OCI-LY3 (cell line): ENCODE measurements at regions not wholly inside any gene's neighbourhood (a gene's known extent, or its start where the extent isn't known, plus 50 kb on each side); places are given as distances from the start of the nearest gene placed in this dataset.
A peak's percentile ranks its signal among the peaks of the same experiment; 100 is the strongest.
"Not testable (repeated sequence)": the region's sequence is repeated elsewhere in the genome, so short reads cannot be mapped to it uniquely, and the experiment has no call there.

Source experiments
- H2AFZ ChIP-seq: fragments of 200-600, 300-600 bp; shearing (Covaris generic); 2 replicates; pipeline ENCODE4 v1.6.0; 2014; ENCODE audit warnings: antibody characterized with exemption, low read depth, low read length
- H3K27ac ChIP-seq: fragments of 200-600, 300-600 bp; sonication (generic); 2 replicates; pipeline ENCODE4 v1.5.1; 2014; ENCODE audit warnings: mild to moderate bottlenecking, low read length, moderate library complexity, mixed read lengths
- H3K27me3 ChIP-seq: fragments of 200-600, 300-600 bp; sonication (generic); 2 replicates; pipeline ENCODE4 v1.6.1; 2014; ENCODE audit warnings: low read depth, low read length, mixed read lengths
- H3K36me3 ChIP-seq: fragments of 200-600, 300-600 bp; sonication (generic); replicated peaks from 2 replicates; pipeline ENCODE3; 2014; ENCODE audit warnings: low read depth, low read length, mixed read lengths
- H3K4me1 ChIP-seq: fragments of 300-600, 200-600 bp; sonication (generic); 2 replicates; pipeline ENCODE4 v1.6.1; 2014; ENCODE audit warnings: low read length, mixed read lengths
- H3K4me2 ChIP-seq: fragments of 200-600, 300-600 bp; sonication (generic); 2 replicates; pipeline ENCODE4 v1.6.1; 2014; ENCODE audit warnings: low read length, mixed read lengths
- H3K4me3 ChIP-seq: fragments of 300-600, 200-600 bp; sonication (generic); 2 replicates; pipeline ENCODE4 v1.5.1; 2014; ENCODE audit warnings: antibody characterized with exemption, mild to moderate bottlenecking, low read length, moderate library complexity
- H3K79me2 ChIP-seq: fragments of 300-600, 200-600 bp; shearing (Covaris generic); 2 replicates; pipeline ENCODE4 v1.6.1; 2014; ENCODE audit warnings: mild to moderate bottlenecking, low read length, mixed read lengths
- H3K9ac ChIP-seq: fragments of 300-600, 200-600 bp; shearing (Covaris generic); 2 replicates; pipeline ENCODE4 v1.6.0; 2014; ENCODE audit warnings: mild to moderate bottlenecking, low read length, moderate library complexity
- H3K9me3 ChIP-seq: fragments of 200-600, 300-600 bp; shearing (Covaris generic); 2 replicates; pipeline ENCODE4 v1.6.1; 2014; ENCODE audit warnings: low read length, mixed read lengths; ENCODE audit not compliant: insufficient read depth
- H4K20me1 ChIP-seq: fragments of 200-600, 300-600 bp; sonication (generic); 2 replicates; pipeline ENCODE4 v1.6.1; 2016; ENCODE audit warnings: low read length, mixed read lengths; ENCODE audit not compliant: insufficient read depth
- EZH2phosphoT487 ChIP-seq: fragments of 200-600 bp; shearing (Covaris generic); IDR thresholded peaks from 2 replicates; pipeline ENCODE4 v1.6.1; 2018; ENCODE audit warnings: antibody characterized with exemption, mixed run types, low read depth
- TF ChIP-seq, protein P1 (sequence below): fragments of 200-600, 300-600 bp; sonication (generic); IDR thresholded peaks from 2 replicates; pipeline ENCODE4 v1.5.1; 2014; ENCODE audit warnings: antibody characterized with exemption, low read length, low read depth

DNA sequence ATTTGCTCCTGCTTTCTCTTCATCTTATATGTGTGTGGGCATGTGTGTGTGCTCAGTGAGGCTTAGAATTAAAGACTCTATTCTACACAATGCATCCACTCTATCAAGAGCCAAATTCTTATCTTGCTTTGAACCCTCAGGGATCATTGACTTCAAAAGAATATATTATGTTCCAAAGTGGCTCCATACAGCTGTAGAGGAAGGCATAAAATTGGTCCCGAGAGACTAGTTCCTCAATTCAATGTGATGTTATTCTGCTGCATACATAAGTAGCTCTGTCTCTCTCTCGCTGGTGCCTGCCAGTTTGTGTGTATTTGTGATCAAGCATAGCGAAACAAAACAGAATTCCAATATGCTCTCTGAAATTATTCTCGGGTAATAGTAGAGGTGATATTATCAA, 997.9 kb upstream of the POT1 start:
- H4K20me1 ChIP-seq: no peaks in the 10 kb centered on the region
- peak overlapping the region; percentile 52 for H3K4me2 ChIP-seq
- peaks cover 17% of the 10 kb centered on the region; the same call in 1 of the 2 replicates for H3K4me1 ChIP-seq
- H3K27me3 ChIP-seq: no peaks in the 10 kb centered on the region
- H3K4me3 ChIP-seq: peak overlapping the region; percentile 36
- no peak for TF ChIP-seq EZH2phosphoT487
- TF ChIP-seq, protein P1, sequence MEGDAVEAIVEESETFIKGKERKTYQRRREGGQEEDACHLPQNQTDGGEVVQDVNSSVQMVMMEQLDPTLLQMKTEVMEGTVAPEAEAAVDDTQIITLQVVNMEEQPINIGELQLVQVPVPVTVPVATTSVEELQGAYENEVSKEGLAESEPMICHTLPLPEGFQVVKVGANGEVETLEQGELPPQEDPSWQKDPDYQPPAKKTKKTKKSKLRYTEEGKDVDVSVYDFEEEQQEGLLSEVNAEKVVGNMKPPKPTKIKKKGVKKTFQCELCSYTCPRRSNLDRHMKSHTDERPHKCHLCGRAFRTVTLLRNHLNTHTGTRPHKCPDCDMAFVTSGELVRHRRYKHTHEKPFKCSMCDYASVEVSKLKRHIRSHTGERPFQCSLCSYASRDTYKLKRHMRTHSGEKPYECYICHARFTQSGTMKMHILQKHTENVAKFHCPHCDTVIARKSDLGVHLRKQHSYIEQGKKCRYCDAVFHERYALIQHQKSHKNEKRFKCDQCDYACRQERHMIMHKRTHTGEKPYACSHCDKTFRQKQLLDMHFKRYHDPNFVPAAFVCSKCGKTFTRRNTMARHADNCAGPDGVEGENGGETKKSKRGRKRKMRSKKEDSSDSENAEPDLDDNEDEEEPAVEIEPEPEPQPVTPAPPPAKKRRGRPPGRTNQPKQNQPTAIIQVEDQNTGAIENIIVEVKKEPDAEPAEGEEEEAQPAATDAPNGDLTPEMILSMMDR: no peak
- no peak overlapping the region; the same call in 1 of the 2 replicates for H3K9ac ChIP-seq
- H3K27ac ChIP-seq: no peak overlapping the region
- no peaks in the 10 kb centered on the region for H3K36me3 ChIP-seq
- no peak overlapping the region; the same call in 1 of the 2 replicates for H2AFZ ChIP-seq
- no peaks in the 10 kb centered on the region for H3K9me3 ChIP-seq
- no peaks in the 10 kb centered on the region for H3K79me2 ChIP-seq

DNA sequence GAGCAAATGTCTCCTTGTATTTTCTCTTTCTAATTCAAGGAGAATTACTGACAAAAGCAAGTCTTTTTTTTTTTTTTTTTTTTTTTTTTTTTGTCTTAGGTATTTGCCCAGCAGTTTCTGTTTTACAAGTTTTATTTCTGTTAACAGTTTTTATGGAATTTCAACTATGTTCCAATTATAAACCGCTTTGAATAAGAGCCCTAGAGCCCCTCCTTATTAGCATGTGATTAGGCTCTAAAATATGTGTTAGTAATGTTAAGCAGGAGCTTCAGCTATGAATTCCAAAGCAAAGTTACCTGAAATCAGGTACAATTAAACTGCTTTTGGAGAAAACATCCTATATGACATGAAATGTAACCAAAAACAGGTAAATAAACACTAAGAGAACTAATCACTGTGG, 997.0 kb upstream of the POT1 start:
- Histone ChIP-seq H3K27me3 (no peaks in the 10 kb centered on the region), H3K27ac (no peak overlapping the region), H3K9ac (no peak overlapping the region), H3K36me3 (no peaks in the 10 kb centered on the region), H2AFZ (no peak overlapping the region), H4K20me1 (no peaks in the 10 kb centered on the region), H3K4me3 (no peak overlapping the region), H3K79me2 (no peaks in the 10 kb centered on the region), H3K4me2 (no peak overlapping the region), H3K4me1 (peaks cover 17% of the 10 kb centered on the region; the same call in 1 of the 2 replicates), H3K9me3 (no peaks in the 10 kb centered on the region)
- TF ChIP-seq, protein P1: no peak
- TF ChIP-seq EZH2phosphoT487: no peak

DNA sequence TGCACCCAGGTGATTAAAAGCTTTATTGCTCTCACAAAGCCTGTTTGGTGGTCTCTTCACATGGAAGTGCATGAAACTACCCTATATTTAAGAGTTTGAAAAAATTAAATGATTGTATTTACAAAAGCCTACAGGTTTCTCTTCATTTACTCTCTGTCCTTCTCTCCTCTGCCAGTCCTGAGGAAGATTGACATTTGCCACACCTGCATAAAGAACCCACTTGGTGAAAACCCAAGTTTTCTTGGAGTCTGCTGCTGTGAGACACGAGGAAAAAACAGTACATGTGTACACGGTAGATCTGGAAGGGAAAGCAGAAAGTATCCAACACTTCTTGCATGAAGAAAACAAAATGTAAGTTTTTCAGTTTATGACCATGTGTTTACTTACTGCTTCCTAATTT, 994.4 kb upstream of the POT1 start:
- Histone ChIP-seq H3K36me3 (no peaks in the 10 kb centered on the region), H3K9ac (no peak overlapping the region), H3K4me1 (peaks cover 17% of the 10 kb centered on the region; the same call in 1 of the 2 replicates), H3K4me2 (no peak overlapping the region), H3K79me2 (no peaks in the 10 kb centered on the region), H3K9me3 (no peaks in the 10 kb centered on the region), H3K27me3 (no peaks in the 10 kb centered on the region), H2AFZ (no peak overlapping the region), H3K4me3 (no peak overlapping the region), H4K20me1 (no peaks in the 10 kb centered on the region), H3K27ac (no peak overlapping the region)
- TF ChIP-seq, protein P1: no peak
- no peak for TF ChIP-seq EZH2phosphoT487

DNA sequence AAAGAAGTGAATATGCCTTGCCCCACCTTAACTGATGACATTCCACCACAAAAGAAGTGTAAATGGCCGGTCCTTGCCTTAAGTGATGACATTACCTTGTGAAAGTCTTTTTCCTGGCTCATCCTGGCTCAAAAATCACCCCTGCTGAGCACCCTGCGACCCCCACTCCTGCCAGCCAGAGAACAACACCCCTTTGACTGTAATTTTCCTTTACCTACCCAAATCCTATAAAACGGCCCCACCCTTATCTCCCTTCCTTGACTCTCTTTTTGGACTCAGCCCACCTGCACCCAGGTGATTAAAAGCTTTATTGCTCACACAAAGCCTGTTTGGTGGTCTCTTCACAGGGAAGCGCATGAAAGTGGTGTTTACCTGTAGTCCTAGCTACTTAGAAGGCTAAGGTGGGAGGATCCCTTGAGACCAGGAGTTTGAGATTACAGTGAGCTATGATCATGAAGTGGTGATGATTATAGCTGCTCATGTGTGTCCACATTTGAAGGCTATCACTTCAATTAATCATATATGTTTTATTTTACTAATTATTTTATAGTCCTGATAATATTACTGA, 985.8 kb upstream of the POT1 start:
- H3K4me3 ChIP-seq, H3K9me3 ChIP-seq, H3K79me2 ChIP-seq, H3K9ac ChIP-seq, H4K20me1 ChIP-seq, H3K36me3 ChIP-seq, H2AFZ ChIP-seq, H3K4me2 ChIP-seq, H3K4me1 ChIP-seq, H3K27ac ChIP-seq, H3K27me3 ChIP-seq: not testable (repeated sequence)
